Amniotic epithelial cell (primary cell): ENCODE measurements at regions not wholly inside any gene's neighbourhood (a gene's known extent, or its start where the extent isn't known, plus 50 kb on each side); places are given as distances from the start of the nearest gene placed in this dataset.
"Not testable (repeated sequence)": the region's sequence is repeated elsewhere in the genome, so short reads cannot be mapped to it uniquely, and the experiment has no call there.

Experiments
- DNase-seq: peaks from one replicate; pipeline ENCODE4 v3.0.0-alpha.2; 2010; ENCODE audit warnings: low read depth

- DNase-seq: no peak
These were observed 276.5 kb downstream of the FAT4 start for GRCh38 chr4:125591290-125591689.

- no peak for DNase-seq
These were observed 279.4 kb downstream of the FAT4 start for GRCh38 chr4:125594056-125594602.

GRCh38 chr4:125605926-125606325 lies 291.2 kb downstream of the FAT4 start:
- DNase-seq: not testable (repeated sequence)

- DNase-seq: no peak
These were observed 305.5 kb downstream of the FAT4 start for GRCh38 chr4:125620066-125620860.

GRCh38 chr4:125624951-125625350 lies 310.2 kb downstream of the FAT4 start:
- no peak for DNase-seq

DNA sequence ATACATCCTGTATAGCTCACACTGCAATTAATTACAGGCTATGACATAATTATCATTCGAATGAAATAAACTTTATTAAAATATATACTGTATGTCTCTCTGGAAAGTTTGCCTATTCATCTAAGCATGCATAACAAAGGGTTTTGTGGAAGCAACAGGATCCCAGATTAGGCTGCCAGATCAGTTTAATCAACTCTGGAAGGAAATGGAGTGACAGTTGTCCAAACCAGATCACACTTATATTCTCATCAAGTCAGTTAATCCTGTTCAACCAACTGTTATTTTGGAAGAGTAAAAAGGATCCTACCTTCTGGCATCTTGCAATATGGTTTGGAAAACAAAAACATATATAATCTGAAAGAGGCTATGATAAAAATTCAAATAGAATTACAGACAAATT lies 312.2 kb downstream of the FAT4 start:
- DNase-seq: no peak

GRCh38 chr4:125639182-125639621 lies 324.4 kb downstream of the FAT4 start:
- peak; percentile 35 for DNase-seq

DNA sequence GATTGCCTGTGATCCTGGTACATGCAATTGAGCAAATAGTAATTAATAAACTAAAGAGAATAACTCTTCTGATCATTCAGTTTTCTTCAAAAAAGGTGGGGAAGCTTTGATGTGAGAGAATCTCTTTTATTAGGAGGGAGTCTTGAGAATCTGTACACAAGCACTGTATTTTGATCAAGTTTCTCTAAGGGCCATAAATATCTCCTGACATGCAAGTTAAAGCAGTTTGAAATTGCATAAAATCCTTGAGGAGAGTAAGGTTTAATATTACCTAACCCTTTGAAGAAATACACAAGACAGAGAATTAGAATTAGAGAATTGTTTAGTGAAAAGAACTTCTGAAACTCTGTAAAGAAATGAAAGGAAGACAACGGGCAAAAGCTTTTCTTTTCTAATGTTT lies 326.9 kb downstream of the FAT4 start:
- no peak for DNase-seq

DNA sequence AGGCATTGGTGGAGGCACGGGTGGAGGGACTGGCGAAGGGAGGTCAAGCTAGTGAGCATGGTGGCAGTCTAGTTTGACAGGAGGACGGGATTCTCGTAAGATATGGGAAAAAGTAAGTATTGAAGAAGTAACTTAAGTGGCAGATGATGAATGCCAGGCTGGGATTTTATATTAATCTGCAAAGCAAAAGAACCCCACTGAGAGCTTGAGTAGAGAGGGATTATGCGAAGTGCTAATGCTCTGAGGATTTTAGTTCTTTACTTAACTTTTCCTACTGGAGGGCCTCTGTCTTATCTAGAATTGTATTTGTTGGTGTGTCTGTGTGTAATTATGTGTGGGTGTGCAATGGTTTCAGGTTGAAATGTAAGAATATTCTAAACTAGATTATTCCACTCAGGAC lies 327.9 kb downstream of the FAT4 start:
- DNase-seq: no peak

- DNase-seq: no peak
These were observed 334.7 kb downstream of the FAT4 start for GRCh38 chr4:125649452-125649851.

DNA sequence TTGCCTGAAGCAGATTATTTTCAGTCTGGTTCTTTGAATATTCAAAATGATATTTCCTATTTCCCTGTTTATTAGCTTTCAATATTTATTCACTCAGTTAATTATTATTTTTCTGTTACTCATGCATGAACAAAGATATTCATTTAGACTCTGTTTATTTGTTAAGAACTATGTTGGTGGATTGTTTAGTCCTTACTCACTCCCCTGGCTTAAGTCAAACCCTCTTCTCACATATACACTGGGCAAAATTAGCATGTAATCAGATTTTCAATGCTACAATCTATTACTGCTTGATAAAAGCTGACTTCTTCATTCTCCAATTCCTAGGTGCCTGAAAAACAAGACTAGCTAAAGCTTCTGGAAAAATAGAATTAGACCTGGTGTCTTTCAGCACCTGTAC lies 335.8 kb downstream of the FAT4 start:
- peak; percentile 10 for DNase-seq

GRCh38 chr4:125651707-125652357 lies 337.1 kb downstream of the FAT4 start:
- DNase-seq: not testable (repeated sequence)

DNA sequence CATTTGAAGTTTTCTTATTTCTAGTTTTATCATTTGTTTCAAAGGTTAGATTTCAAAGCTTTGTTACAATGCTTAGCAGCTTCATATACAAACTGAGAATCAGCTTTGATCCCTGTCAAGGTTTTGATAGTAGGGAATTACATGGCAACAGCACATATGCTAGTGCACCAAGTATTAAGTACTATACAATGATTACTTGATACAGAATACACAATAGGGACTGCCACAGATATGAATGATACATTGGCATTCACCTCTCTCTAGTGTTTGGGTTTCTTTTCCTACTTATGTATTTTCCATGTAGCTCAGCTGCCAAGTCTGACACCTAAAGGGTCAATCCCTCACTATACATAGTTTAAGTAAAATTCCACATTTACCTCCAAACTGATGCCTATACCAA lies 344.0 kb downstream of the FAT4 start:
- no peak for DNase-seq

DNA sequence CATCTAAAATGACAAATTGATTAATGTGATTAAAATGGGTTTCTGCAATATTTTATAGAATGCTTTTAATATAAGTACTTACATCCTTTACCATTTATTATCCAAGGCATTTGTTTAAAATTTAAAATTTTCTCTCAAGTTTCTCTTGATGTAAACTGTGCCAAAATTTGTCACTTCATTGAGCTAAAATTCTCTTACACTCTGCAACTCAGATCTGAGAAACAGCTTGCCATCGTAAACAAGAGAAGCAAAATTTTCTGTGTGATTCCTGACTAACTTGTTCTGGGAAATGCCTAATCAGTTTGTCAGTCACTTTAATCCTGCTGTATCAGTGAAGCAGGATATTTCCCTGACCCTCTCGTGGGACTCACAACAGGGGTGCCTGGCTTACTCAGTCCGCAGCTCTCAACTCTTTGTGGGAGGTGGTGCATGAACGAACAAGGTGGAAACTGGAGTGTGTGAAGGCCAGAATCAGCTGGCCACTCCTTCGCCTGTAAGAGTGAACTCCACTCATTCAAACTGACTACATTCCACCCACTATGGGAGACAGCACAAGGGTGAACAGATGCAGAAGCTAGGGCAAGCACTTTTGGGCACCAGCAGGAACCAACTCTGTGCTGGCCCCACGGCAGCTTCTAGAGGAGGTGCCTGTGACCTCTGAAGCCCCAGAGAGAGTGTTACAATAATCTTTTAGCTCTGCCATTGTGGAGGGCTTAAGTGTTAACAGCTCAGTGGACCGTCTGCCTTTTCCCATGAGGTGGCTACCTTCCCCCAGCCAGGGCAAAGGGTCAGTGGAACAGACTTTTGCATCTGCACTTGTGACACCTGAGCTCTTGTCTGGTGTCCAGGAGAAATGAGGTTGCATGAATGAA lies 349.4 kb downstream of the FAT4 start:
- peak; percentile 3 for DNase-seq

DNA sequence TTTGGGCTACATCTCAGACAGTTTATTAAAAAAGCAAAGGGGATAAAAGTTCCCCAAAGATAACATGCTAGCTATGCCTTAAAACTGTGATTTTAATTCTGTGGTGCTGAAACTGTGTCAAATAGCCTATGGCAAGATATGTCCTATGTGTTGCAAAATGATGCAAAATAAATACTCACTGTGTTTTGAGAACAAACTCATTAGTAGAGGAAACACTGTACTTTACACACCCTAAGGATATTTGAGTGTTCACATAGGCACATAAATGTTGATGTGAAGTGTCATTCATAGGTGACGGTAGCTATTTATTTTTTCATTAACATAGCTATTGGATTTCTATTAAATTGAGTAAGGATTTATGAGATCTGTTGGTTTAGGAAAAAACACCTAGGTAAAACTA lies 351.9 kb downstream of the FAT4 start:
- DNase-seq: no peak

DNA sequence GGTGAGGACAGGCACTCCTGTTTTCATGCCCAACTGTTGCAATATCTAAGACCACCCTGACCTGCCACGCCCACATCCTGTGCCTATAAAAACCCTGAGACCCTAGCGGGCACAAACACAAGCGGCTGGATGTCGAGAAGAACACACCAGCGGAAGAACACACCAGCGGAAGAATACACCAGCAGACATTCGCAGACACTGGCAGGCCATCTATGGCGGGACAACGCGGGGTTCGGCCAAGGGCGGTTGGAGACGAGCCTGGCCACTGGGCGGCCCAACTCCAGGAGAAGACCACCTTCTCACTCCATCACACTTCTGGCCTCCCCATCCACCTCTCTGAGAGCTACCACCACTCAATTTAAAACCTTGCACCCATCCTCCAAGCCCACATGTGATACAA lies 361.4 kb downstream of the FAT4 start:
- DNase-seq: no peak

GRCh38 chr4:125676583-125676982 lies 361.8 kb downstream of the FAT4 start:
- DNase-seq: no peak

GRCh38 chr4:125677665-125678307 lies 363.0 kb downstream of the FAT4 start:
- DNase-seq: no peak

GRCh38 chr4:125679989-125680388 lies 365.2 kb downstream of the FAT4 start:
- DNase-seq: no peak

- DNase-seq: no peak
These were observed 366.5 kb downstream of the FAT4 start for GRCh38 chr4:125681240-125681639.

- no peak for DNase-seq
These were observed 368.0 kb downstream of the FAT4 start for GRCh38 chr4:125682730-125683129.

DNA sequence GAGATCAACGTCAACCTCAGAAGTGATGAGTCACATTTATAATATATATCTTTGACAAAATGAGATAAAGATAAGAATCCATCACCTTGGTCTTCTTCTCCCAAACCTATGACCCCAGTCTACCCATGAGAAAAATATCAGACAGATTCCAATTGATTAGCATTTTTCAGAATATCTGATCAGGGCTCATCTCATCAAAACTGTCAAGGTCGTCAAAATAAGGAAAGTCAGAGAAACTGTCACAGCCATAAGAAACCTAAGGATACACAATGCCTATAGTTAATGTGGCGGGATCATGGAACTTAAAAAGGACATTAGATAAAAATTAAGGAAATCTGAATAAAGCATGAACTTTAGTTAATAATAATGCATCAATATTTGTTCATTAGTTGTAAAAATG lies 374.1 kb downstream of the FAT4 start:
- DNase-seq: no peak
